Vagina (tissue), 2 donors: ENCODE measurements at regions not wholly inside any gene's neighbourhood (a gene's known extent, or its start where the extent isn't known, plus 50 kb on each side); places are given as distances from the start of the nearest gene placed in this dataset.
"Not testable (repeated sequence)": the region's sequence is repeated elsewhere in the genome, so short reads cannot be mapped to it uniquely, and the experiment has no call there.

ENCODE experiments used
- DNase-seq, 2 donors: peaks; one replicate each; pipeline ENCODE4 v3.0.0-alpha.2; 2017; ENCODE audit errors: extremely low spot score in 2 of 2
- H3K27ac ChIP-seq: fragments of 200-600 bp; sonication (generic); one replicate; pipeline ENCODE4 v1.5.1; 2019
- H3K27me3 ChIP-seq: fragments of 200-600 bp; sonication (generic); one replicate; pipeline ENCODE4 v1.5.1; 2019
- H3K36me3 ChIP-seq, 2 donors: fragments of 200-600 bp; sonication (generic); one replicate each; pipeline ENCODE4 v1.5.1; 2017 to 2019
- H3K4me1 ChIP-seq: fragments of 200-600 bp; sonication (generic); one replicate; pipeline ENCODE4 v1.5.1; 2019
- H3K4me3 ChIP-seq, 2 donors: fragments of 200-600 bp; sonication (generic); 1 replicate in 1 of 2; 2 replicates in 1 of 2; pipeline ENCODE4 v1.5.1; 2016 to 2019
- H3K9me3 ChIP-seq: fragments of 200-600 bp; sonication (generic); one replicate; pipeline ENCODE4 v1.5.1; 2019
- POLR2A ChIP-seq, 2 donors: fragments of 450-650 bp; IDR thresholded peaks; one replicate each; pipeline ENCODE4 v1.6.1; 2017; ENCODE audit warnings: antibody characterized with exemption in 2 of 2, mild to moderate bottlenecking in 2 of 2, moderate library complexity in 2 of 2
- POLR2AphosphoS5 ChIP-seq, 2 donors: sonication (generic); formaldehyde crosslinking; IDR thresholded peaks; one replicate each; pipeline ENCODE4 v1.9.0; 2017; ENCODE audit warnings: antibody characterized with exemption in 2 of 2, mild to moderate bottlenecking in 2 of 2, low read depth in 1 of 2; ENCODE audit not compliant: insufficient read depth in 1 of 2
- intact Hi-C: fragments of 100-400 bp; cut with DNase I; formaldehyde crosslinking; loops from one replicate; pipeline ENCODE4 v1.15.1; 2023
- TF ChIP-seq, protein P1 (sequence below), 3 experiments: fragments of 450-650 bp in 2 of 3; fragments of 200-600 bp in 1 of 3; sonication (generic) in 1 of 3; IDR thresholded peaks; one replicate each; pipeline ENCODE4 v1.5.1; 2017 to 2019; ENCODE audit warnings: antibody characterized with exemption in 3 of 3, mild to moderate bottlenecking in 2 of 3, moderate library complexity in 2 of 3

DNA sequence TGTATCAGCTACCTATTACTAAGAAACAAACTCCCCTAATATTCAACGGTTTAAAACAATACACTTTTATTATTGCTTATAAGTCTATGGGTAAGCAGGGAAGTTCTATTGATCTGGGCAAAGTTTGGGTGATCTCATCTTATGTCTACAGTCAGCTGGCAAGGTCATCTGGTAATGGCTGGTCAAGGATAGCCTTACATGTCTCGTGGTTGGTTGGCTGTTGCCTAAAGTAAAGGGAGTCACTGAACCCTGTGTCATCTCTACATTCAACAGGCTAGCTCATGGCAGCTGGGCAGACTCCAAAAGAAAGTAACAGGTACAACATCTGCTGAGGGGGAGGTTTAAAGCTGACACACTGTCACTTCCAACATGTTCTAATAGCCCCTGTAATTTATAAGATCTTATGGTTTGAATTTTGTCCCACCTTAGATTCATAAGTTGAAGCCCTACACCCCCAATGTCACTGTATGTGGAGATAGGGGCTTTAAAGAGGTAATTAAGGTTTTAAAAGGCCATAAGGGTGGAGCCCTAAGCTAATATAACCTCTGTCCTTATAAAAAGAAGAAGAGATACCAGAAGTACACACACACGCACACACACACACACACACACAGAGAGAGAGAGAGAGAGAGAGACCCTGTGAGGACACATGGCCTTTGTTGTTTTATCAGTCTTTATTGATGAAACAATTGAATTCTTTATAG, 419.1 kb downstream of the NPIPA8 start:
- no peaks in the 10 kb centered on the region for H3K27me3 ChIP-seq
- TF ChIP-seq POLR2A (IDR thresholded peaks at IDR 0.05) (no peak), POLR2AphosphoS5 (IDR thresholded peaks at IDR 0.05; ENCODE audit: insufficient read depth in 1 of 2, low read depth in 1 of 2) (no peak)
- TF ChIP-seq, protein P1, sequence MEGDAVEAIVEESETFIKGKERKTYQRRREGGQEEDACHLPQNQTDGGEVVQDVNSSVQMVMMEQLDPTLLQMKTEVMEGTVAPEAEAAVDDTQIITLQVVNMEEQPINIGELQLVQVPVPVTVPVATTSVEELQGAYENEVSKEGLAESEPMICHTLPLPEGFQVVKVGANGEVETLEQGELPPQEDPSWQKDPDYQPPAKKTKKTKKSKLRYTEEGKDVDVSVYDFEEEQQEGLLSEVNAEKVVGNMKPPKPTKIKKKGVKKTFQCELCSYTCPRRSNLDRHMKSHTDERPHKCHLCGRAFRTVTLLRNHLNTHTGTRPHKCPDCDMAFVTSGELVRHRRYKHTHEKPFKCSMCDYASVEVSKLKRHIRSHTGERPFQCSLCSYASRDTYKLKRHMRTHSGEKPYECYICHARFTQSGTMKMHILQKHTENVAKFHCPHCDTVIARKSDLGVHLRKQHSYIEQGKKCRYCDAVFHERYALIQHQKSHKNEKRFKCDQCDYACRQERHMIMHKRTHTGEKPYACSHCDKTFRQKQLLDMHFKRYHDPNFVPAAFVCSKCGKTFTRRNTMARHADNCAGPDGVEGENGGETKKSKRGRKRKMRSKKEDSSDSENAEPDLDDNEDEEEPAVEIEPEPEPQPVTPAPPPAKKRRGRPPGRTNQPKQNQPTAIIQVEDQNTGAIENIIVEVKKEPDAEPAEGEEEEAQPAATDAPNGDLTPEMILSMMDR (IDR thresholded peaks at IDR 0.05), result no peak
- no peak for DNase-seq
- H3K9me3 ChIP-seq, result no peaks in the 10 kb centered on the region
- H3K4me3 ChIP-seq, result no peak overlapping the region
- H3K4me1 ChIP-seq, result no peaks in the 10 kb centered on the region
- no peak overlapping the region for H3K27ac ChIP-seq
- H3K36me3 ChIP-seq, result no peaks in the 10 kb centered on the region
- intact Hi-C loops, result no loop called here

DNA sequence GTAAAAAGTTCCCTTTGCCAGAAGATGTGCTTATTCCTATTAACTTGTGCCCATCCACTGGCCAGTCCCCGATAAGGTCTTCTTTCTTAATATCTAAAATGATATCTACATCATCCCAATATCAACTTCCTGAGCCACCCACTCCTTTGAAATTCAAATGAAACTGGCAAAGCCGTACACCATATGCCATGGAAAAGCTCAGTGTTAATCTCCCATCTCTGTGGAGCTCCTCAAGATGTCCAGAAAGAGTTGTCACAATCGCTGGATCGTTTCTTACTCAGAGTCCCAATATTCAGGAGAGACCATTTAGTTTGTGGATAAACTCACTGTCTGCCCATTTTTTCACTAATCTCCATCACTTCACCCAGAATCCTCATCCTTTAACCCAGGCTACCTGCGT, 420.7 kb downstream of the NPIPA8 start:
- Histone ChIP-seq H3K4me3 (no peak overlapping the region), H3K4me1 (no peaks in the 10 kb centered on the region), H3K9me3 (no peaks in the 10 kb centered on the region), H3K27ac (no peak overlapping the region), H3K36me3 (no peaks in the 10 kb centered on the region), H3K27me3 (no peaks in the 10 kb centered on the region)
- intact Hi-C loops, result no loop called here
- DNase-seq, result no peak
- no peak for TF ChIP-seq POLR2A (IDR thresholded peaks at IDR 0.05)
- TF ChIP-seq POLR2AphosphoS5 (IDR thresholded peaks at IDR 0.05; ENCODE audit: insufficient read depth in 1 of 2, low read depth in 1 of 2), result no peak
- TF ChIP-seq, protein P1 (IDR thresholded peaks at IDR 0.05), result no peak

DNA sequence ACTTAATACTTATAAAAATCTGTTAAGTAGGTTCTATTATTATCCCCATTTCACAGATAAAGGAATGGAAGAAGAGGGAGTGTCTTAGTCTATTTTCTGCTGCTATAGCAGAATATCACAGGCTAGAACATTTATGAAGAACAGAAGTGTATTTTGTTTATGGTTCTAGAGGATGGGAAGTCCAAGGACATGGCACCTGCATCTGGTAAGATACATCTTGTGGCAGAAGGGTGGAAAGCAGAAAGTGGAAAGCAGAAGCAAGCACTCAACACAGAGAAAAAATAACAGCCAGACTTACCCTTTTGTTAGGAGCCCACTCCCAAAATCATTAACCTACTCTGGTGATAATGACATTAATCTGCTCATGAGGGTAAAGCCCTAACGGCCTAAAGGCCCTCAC, 422.4 kb downstream of the NPIPA8 start:
- no peaks in the 10 kb centered on the region for H3K36me3 ChIP-seq
- TF ChIP-seq POLR2AphosphoS5 (IDR thresholded peaks at IDR 0.05; ENCODE audit: insufficient read depth in 1 of 2, low read depth in 1 of 2) (no peak), POLR2A (IDR thresholded peaks at IDR 0.05) (no peak)
- TF ChIP-seq, protein P1 (IDR thresholded peaks at IDR 0.05), result no peak
- H3K27me3 ChIP-seq, result no peaks in the 10 kb centered on the region
- DNase-seq, result no peak
- intact Hi-C loops, result no loop called here
- H3K27ac ChIP-seq, result no peak overlapping the region
- H3K9me3 ChIP-seq, result no peaks in the 10 kb centered on the region
- no peak overlapping the region for H3K4me3 ChIP-seq
- H3K4me1 ChIP-seq, result no peaks in the 10 kb centered on the region

DNA sequence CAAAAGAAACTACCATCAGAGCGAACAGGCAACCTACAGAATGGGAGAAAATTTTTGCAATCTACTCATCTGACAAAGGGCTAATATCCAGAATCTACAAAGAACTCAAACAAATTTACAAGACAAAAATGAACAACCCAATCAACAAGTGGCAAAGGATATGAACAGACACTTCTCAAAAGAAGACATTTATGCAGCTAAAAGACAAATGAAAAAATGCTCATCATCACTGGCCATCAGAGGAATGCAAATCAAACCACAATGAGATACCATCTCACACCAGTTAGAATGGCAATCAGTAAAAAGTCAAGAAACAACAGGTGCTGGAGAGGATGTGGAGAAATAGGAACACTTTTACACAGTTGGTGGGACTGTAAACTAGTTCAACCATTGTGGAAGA, 425.0 kb downstream of the NPIPA8 start:
- H3K4me1 ChIP-seq, H3K36me3 ChIP-seq, H3K9me3 ChIP-seq, H3K27me3 ChIP-seq, intact Hi-C loops, H3K4me3 ChIP-seq, H3K27ac ChIP-seq, DNase-seq: not testable (repeated sequence)

DNA sequence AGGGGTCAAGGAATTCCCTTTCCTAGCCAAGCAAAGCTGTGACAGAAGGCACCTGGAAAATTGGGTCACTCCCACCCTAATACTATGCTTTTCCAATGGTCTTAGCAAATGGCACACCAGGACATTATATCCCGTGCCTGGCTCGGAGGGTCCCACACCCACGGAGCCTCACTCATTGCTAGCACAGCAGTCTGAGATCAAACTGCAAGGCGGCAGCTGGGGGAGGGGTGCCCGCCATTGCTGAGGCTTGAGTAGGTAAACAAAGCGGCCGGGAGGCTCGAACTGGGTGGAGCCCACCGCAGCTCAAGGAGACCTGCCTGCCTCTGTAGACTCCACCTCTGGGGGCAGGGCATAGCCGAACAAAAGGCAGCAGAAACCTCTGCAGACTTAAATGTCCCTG, 429.9 kb downstream of the NPIPA8 start:
- H3K9me3 ChIP-seq, intact Hi-C loops, H3K4me3 ChIP-seq, H3K36me3 ChIP-seq, H3K27me3 ChIP-seq, H3K4me1 ChIP-seq, DNase-seq, H3K27ac ChIP-seq: not testable (repeated sequence)

DNA sequence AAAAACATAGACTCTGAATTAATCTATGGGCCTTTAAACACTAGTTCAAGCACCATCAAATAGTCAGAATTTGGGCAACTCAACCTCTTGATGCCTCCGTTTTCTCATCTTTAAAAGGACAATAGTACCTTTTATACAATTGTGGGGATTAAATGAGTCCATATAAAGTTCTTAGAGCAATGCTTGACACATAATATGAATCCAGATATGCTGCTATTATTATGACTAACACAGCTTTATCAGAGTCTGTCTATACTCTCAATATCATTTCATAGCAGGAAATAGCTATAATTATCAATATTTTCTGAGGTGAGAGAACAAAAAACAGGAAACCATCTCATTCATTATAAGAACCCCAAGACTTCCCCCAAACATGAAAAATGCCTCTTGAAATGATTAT, 430.5 kb upstream of the XYLT1 start:
- no peaks in the 10 kb centered on the region for H3K27me3 ChIP-seq
- no peak overlapping the region for H3K27ac ChIP-seq
- intact Hi-C loops, result no loop called here
- TF ChIP-seq, protein P1 (IDR thresholded peaks at IDR 0.05), result no peak
- TF ChIP-seq POLR2AphosphoS5 (IDR thresholded peaks at IDR 0.05; ENCODE audit: insufficient read depth in 1 of 2, low read depth in 1 of 2), result no peak
- TF ChIP-seq POLR2A (IDR thresholded peaks at IDR 0.05), result no peak
- H3K4me1 ChIP-seq, result no peaks in the 10 kb centered on the region
- DNase-seq, result no peak
- no peaks in the 10 kb centered on the region for H3K9me3 ChIP-seq
- no peaks in the 10 kb centered on the region for H3K36me3 ChIP-seq
- H3K4me3 ChIP-seq, result no peak overlapping the region
